ENCODE measurements at regions not wholly inside any gene's neighbourhood (a gene's known extent, or its start where the extent isn't known, plus 50 kb on each side); places are given as distances from the start of the nearest gene placed in this dataset.

GRCh38 chr5:110221036-110221435, 505.4 kb downstream of the TMEM232 start (continued):
- TF ChIP-seq, protein P1, sequence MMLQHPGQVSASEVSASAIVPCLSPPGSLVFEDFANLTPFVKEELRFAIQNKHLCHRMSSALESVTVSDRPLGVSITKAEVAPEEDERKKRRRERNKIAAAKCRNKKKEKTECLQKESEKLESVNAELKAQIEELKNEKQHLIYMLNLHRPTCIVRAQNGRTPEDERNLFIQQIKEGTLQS (IDR thresholded peaks at IDR 0.05; ENCODE audit: insufficient read depth, low read depth, low read length), result no peak
- TF ChIP-seq FOSL1 (IDR thresholded peaks at IDR 0.05; ENCODE audit: insufficient read depth, low read depth, low read length) (no peak), TEAD4 (IDR thresholded peaks at IDR 0.05; ENCODE audit: low read depth, low read length) (no peak), POLR2AphosphoS5 (IDR thresholded peaks at IDR 0.05; ENCODE audit: low read depth, low read length) (no peak)
